GM13977 (cell line): ENCODE measurements at regions not wholly inside any gene's neighbourhood (a gene's known extent, or its start where the extent isn't known, plus 50 kb on each side); places are given as distances from the start of the nearest gene placed in this dataset.

Experiments used
- DNase-seq: peaks from one replicate; pipeline ENCODE4 v3.0.0; 2012; ENCODE audit warnings: low spot score
- CTCF ChIP-seq: IDR thresholded peaks from 2 replicates; pipeline ENCODE4 v1.5.1; 2012; ENCODE audit warnings: mild to moderate bottlenecking, control low read depth; ENCODE audit not compliant: insufficient read depth; ENCODE audit errors: extremely low read depth, missing control alignments
- in situ Hi-C: fragments of 300-500 bp; cut with MboI; formaldehyde crosslinking; loops from one replicate; pipeline ENCODE4 v1.12.0; 2022; ENCODE audit warnings: low sequenced_read_pairs, low pct_unique_long_range_greater_than_20kb, mixed read lengths, inconsistent platforms; ENCODE audit not compliant: unreplicated experiment

GRCh38 chr12:68497702-68498101 is 113.0 kb upstream of the RAP1B start:
- in situ Hi-C loops, result no loop called here
- no peak for DNase-seq

GRCh38 chr12:68498736-68499135 is 112.0 kb upstream of the RAP1B start:
- in situ Hi-C loops, result no loop called here
- no peak for DNase-seq
- TF ChIP-seq CTCF, result no peak

More at GRCh38 chr12:68497702-68498101, 113.0 kb upstream of the RAP1B start:
- TF ChIP-seq CTCF, result no peak

GRCh38 chr12:68499616-68500015 is 111.1 kb upstream of the RAP1B start:
- DNase-seq, result no peak
- in situ Hi-C loops, result no loop called here
- no peak for TF ChIP-seq CTCF

- in situ Hi-C loops, result no loop called here
- TF ChIP-seq CTCF, result no peak
Observed at GRCh38 chr12:68501226-68501625, 109.5 kb upstream of the RAP1B start.

GRCh38 chr12:68505970-68506369 is 104.7 kb upstream of the RAP1B start:
- no peak for DNase-seq
- in situ Hi-C loops, result no loop called here
- TF ChIP-seq CTCF, result no peak

More at GRCh38 chr12:68501226-68501625, 109.5 kb upstream of the RAP1B start:
- no peak for DNase-seq

- TF ChIP-seq CTCF, result no peak
- no peak for DNase-seq
- in situ Hi-C loops, result no loop called here
Observed at GRCh38 chr12:68506619-68507018, 104.1 kb upstream of the RAP1B start.

- in situ Hi-C loops, result no loop called here
- TF ChIP-seq CTCF, result no peak
- DNase-seq, result no peak
Observed at GRCh38 chr12:68507657-68508056, 103.0 kb upstream of the RAP1B start.
